NT2/D1 (cell line): ENCODE measurements at regions not wholly inside any gene's neighbourhood (a gene's known extent, or its start where the extent isn't known, plus 50 kb on each side); places are given as distances from the start of the nearest gene placed in this dataset.

Experiments used
- SUZ12 ChIP-seq: IDR thresholded peaks from 2 replicates; pipeline ENCODE4 v1.6.1; 2011; ENCODE audit not compliant: insufficient read length, insufficient read depth; ENCODE audit errors: extremely low read depth
- ZNF274 ChIP-seq: IDR thresholded peaks from 2 replicates; pipeline ENCODE4 v1.6.1; 2011; ENCODE audit warnings: mild to moderate bottlenecking, low read depth, low read length

GRCh38 chr16:64880006-64880405 lies 241.9 kb downstream of the CDH11 start:
- TF ChIP-seq SUZ12: no peak
- TF ChIP-seq ZNF274: no peak
